T-helper 1 cell (primary cell): ENCODE measurements at regions not wholly inside any gene's neighbourhood (a gene's known extent, or its start where the extent isn't known, plus 50 kb on each side); places are given as distances from the start of the nearest gene placed in this dataset.

ENCODE experiments used
- DNase-seq, 5 donors: peaks; one replicate each; pipeline ENCODE4 v3.0.0-alpha.2; 2012 to 2020

GRCh38 chr14:58785701-58786100, 147.9 kb downstream of the DACT1 start:
- DNase-seq: no peak

DNA sequence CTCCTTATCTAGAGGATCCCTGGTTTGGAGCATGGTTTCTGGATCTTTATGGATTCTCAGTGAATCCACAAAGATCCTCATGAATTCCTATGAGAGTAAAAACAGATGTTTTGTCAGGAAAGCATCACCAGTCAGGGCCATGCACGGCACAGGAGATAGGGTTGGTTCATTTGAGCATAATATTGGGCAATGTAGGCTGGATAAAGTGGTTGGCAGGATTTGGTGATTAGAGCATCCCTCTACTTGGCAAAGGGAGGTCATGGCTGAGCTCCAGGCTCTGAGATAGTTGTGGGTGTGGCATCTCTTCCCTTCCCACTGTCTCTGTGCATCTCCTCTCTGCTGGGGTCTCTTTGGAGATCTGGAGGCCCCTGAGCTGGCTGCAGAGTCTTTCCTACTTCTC, 149.8 kb downstream of the DACT1 start:
- no peak for DNase-seq

GRCh38 chr14:58788655-58789503, 151.1 kb downstream of the DACT1 start:
- DNase-seq: no peak

GRCh38 chr14:58789736-58790135, 152.0 kb downstream of the DACT1 start:
- no peak for DNase-seq

DNA sequence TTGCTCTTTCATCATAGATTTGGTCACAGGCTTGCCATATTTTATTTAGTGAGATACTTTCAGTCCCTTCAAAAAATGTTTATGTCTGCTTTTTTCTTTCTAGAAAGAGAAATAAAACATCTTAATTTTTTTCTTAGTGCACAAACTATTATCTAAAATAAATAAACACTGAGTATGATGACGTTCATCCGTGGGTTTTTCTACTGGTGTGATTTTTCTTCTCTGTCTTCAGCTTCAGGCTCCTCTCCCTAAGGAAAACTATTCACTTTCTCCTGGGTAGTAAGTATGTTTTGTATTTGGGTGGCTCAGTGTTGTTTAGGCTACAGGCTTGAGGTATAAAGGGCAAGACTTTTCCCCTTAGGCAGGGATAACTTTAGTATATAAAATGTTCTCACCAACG, 154.7 kb downstream of the DACT1 start:
- DNase-seq: no peak

- no peak for DNase-seq
Observed at GRCh38 chr14:58793131-58793740, 155.5 kb downstream of the DACT1 start.

DNA sequence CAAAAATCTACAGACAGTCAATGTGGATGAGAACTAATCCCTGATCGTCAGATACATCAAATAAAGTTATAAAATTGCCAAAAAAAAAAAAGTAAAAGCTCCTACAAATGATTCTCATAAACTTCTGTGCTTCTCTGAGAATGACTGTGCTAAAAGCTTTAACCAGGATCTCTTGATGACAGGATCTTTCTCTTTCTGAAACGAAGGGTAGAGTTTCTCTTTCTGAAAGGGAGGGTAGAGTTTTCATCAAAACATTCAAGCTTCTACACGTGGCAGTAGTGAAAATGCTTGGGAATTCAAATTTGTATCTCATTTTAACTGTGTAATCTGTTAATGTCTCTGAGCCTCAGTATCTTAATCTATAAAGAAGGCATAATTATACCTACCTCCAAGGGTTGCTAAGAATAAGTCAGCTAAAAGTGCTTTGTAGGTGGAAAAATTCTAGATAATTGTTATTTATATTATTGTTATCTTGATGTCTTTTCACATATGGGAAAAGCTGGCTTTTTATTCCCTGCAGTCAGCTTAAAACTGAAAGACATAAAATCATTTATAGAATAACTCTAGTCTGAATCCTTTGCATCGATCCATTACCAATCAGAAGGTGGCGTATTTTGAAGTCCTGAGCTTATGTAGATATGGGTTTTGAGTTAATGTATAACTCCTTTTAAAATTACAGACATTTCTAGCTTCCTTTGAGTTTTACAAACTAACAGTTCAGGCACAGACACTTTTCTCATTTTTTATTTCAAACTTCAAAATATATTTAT, 157.4 kb downstream of the DACT1 start:
- no peak for DNase-seq

GRCh38 chr14:58796242-58797009, 158.7 kb downstream of the DACT1 start:
- DNase-seq: no peak

- no peak for DNase-seq
Observed at GRCh38 chr14:58797010-58797429, 159.3 kb downstream of the DACT1 start.

- no peak for DNase-seq
Observed at GRCh38 chr14:58798173-58798572, 160.4 kb downstream of the DACT1 start.

- no peak for DNase-seq
Observed at GRCh38 chr14:58801086-58801485, 163.3 kb downstream of the DACT1 start.

GRCh38 chr14:58805057-58805456, 167.3 kb downstream of the DACT1 start:
- DNase-seq: no peak

DNA sequence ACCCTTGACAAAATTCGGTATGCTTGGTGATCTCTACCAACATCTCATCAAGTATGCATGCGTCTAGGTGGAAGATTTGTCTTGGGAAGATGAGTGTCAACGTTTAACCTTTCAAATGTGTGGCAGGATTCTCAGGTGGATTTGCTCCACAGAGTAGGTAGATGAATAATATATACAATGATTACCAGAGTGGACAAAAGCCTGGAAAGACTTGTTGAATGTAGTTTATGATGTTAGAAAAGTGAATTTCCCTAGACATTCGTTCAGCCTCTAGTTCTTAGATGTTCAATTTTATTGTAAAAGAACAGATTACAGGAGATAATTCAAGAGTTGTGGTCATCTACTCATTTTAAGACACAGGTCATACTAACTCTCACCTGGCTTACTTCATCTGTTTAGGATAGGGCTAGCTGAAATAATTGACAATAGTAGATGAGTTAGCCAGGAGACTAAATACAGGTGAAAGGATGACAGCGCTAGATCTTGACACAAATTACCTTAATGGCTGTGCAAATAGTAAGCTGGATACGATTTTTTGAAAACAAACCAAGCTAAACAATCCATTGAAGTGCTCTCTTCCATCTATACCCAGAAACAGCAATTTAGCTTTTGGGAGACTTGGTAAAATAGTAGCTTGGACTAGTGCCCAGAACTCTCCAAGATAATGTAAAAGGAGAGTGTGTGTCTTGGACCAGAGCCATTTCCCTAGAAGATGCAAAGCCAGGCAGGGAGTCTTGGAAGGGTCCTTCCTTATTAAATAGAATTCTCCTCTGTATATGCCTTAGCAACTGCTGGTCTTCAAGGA, 168.0 kb downstream of the DACT1 start:
- no peak for DNase-seq

- no peak for DNase-seq
Observed at GRCh38 chr14:58807191-58807590, 169.4 kb downstream of the DACT1 start.

DNA sequence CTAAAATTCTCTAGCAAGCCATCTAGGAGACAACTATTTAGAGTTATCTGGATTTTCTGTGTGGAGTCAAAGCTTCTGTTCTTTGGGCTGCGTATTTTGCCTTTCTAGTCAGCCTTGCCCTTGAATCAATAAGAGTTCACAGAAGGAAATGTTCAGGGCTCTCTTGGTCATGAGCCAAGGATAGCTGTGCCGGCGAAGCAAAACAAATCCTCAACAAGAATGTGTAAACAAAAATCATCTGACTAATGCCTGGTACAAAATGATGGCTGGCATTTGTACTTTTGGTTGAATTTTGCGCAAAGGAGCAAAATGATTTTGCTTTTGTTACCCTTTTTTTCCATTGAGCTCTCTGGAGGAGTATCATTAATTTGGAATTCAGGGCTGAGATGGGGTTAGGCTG, 171.1 kb downstream of the DACT1 start:
- no peak for DNase-seq

- no peak for DNase-seq
Observed at GRCh38 chr14:58809520-58809919, 171.8 kb downstream of the DACT1 start.

- DNase-seq: no peak
Observed at GRCh38 chr14:58812050-58812910, 174.5 kb downstream of the DACT1 start.

GRCh38 chr14:58813745-58814144, 176.0 kb downstream of the DACT1 start:
- no peak for DNase-seq

DNA sequence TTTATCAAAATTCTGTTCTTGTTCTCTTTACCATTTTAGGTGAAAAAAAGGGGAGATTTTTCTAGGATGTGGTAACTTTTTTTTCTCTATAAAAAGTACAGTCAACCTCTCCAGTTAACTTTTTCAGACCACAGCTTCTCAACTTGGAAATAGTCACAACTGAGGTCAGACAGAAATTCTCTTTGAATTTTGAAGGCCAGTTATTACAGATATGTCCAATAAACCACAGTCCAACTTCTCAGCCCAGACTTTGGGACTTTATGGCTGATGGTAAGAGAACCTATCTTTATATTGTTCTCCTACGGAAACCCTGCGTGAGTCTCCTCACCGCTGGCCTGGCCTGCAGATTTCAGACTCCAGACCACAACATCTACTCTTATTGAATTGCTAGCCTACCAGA, 176.7 kb downstream of the DACT1 start:
- no peak for DNase-seq

GRCh38 chr14:58815161-58815701, 177.5 kb downstream of the DACT1 start:
- DNase-seq: no peak

DNA sequence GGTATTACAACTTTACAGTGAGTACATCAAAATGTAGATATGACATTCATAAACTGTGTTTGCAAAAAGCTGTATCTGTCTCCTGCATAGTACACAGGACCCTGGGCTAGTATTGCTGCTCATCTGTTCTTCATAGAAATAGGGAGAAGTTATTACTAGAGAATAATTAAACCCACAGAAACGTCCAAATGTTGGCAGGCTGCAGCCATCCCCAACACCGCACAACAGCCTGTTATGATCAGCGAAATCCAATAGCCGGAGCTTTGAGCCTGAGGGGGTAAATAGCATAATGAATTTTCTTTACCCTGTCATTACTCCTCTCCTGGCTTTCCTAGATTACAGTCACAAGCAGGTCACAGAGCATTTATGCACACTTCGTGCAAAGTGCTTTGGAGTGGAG, 178.0 kb downstream of the DACT1 start:
- no peak for DNase-seq
